ENCODE measurements at regions not wholly inside any gene's neighbourhood (a gene's known extent, or its start where the extent isn't known, plus 50 kb on each side); places are given as distances from the start of the nearest gene placed in this dataset.

DNA sequence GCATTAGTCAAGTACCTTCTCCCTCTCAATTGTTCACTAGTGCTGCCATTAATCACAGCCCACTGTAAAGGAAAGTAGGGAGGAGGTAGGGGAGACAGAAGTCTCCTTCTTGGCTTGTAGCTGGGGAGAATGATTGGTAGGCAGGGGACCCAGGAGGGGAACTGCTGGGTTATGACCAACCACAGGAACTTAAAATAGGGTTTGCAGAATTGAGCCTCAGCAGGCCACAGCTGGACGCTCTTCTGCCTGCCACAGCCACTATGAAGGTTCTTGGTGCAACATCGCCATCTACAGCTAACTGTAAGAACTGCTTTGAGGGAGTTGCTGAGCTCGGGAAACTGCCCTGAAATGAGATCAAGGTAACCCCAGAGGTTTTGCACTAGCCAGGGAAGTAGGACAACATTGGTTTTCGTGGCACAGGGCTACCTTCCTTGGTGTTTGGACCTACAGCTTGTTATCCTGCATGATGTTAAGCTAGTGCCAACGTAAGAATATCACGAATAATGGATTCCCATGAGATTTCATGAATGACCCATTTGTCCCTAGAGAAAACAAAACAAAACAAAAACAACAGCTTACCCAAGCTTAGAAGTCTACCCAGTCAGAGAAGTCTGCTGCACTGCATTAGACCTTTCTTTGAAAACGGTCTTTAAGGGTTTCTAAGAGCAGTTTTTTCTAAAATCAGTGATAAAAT is 787.1 kb upstream of the API5 start:
- TF ChIP-seq, protein P1, sequence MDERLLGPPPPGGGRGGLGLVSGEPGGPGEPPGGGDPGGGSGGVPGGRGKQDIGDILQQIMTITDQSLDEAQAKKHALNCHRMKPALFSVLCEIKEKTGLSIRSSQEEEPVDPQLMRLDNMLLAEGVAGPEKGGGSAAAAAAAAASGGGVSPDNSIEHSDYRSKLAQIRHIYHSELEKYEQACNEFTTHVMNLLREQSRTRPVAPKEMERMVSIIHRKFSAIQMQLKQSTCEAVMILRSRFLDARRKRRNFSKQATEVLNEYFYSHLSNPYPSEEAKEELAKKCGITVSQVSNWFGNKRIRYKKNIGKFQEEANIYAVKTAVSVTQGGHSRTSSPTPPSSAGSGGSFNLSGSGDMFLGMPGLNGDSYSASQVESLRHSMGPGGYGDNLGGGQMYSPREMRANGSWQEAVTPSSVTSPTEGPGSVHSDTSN (CRISPR knock-in tag; IDR thresholded peaks at IDR 0.05): no peak
- TF ChIP-seq MTA3 (CRISPR knock-in tag; IDR thresholded peaks at IDR 0.05): no peak
- no peak for TF ChIP-seq PHF21A (CRISPR knock-in tag; IDR thresholded peaks at IDR 0.05)
- TF ChIP-seq, protein P2, sequence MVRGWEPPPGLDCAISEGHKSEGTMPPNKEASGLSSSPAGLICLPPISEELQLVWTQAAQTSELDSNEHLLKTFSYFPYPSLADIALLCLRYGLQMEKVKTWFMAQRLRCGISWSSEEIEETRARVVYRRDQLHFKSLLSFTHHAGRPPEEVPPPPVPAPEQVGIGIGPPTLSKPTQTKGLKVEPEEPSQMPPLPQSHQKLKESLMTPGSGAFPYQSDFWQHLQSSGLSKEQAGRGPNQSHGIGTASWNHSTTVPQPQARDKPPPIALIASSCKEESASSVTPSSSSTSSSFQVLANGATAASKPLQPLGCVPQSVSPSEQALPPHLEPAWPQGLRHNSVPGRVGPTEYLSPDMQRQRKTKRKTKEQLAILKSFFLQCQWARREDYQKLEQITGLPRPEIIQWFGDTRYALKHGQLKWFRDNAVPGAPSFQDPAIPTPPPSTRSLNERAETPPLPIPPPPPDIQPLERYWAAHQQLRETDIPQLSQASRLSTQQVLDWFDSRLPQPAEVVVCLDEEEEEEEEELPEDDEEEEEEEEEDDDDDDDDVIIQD (CRISPR knock-in tag; IDR thresholded peaks at IDR 0.05; ENCODE audit: low read depth): no peak
- no peak for TF ChIP-seq ZNF235 (CRISPR knock-in tag; IDR thresholded peaks at IDR 0.05; ENCODE audit: borderline replicate concordance)
- TF ChIP-seq ZBTB7A (CRISPR knock-in tag; IDR thresholded peaks at IDR 0.05): no peak
- no peak for TF ChIP-seq EEA1 (CRISPR knock-in tag; IDR thresholded peaks at IDR 0.05; ENCODE audit: borderline replicate concordance)
- TF ChIP-seq ZNF776 (CRISPR knock-in tag; IDR thresholded peaks at IDR 0.05): no peak
- no peak for TF ChIP-seq YEATS4 (CRISPR knock-in tag; IDR thresholded peaks at IDR 0.05; ENCODE audit: borderline replicate concordance)
